ENCODE measurements at regions not wholly inside any gene's neighbourhood (a gene's known extent, or its start where the extent isn't known, plus 50 kb on each side); places are given as distances from the start of the nearest gene placed in this dataset.

- Histone ChIP-seq H2AFZ (ENCODE audit: low read length) (no peak overlapping the region), H3K36me3 (ENCODE audit: insufficient read depth, low read length) (no peaks in the 10 kb centered on the region), H4K20me1 (ENCODE audit: insufficient read depth, low read length, poor library complexity, severe bottlenecking) (no peaks in the 10 kb centered on the region), H3K9ac (ENCODE audit: low read depth, low read length, poor library complexity, severe bottlenecking) (no peak overlapping the region), H3K4me1 (ENCODE audit: insufficient read depth, low read length, poor library complexity, severe bottlenecking) (no peaks in the 10 kb centered on the region), H3K4me3 (ENCODE audit: low read length, poor library complexity, severe bottlenecking) (no peak overlapping the region), H3K79me2 (ENCODE audit: insufficient read depth, low read length) (no peaks in the 10 kb centered on the region), H3K9me3 (ENCODE audit: insufficient read depth, low read depth, low read length) (no peaks in the 10 kb centered on the region), H3K27me3 (ENCODE audit: insufficient read depth, low read length, poor library complexity, severe bottlenecking) (no peaks in the 10 kb centered on the region), H3F3A (ENCODE audit: low read depth) (no peaks in the 10 kb centered on the region), H3K4me2 (ENCODE audit: low read depth, low read length, poor library complexity, severe bottlenecking) (no peak overlapping the region), H3K9me2 (replicated peaks; ENCODE audit: low read depth, low read length) (no peaks in the 10 kb centered on the region)
- no peak for TF ChIP-seq EZH2phosphoT487 (IDR thresholded peaks at IDR 0.05; ENCODE audit: borderline replicate concordance)
- TF ChIP-seq, protein P1, sequence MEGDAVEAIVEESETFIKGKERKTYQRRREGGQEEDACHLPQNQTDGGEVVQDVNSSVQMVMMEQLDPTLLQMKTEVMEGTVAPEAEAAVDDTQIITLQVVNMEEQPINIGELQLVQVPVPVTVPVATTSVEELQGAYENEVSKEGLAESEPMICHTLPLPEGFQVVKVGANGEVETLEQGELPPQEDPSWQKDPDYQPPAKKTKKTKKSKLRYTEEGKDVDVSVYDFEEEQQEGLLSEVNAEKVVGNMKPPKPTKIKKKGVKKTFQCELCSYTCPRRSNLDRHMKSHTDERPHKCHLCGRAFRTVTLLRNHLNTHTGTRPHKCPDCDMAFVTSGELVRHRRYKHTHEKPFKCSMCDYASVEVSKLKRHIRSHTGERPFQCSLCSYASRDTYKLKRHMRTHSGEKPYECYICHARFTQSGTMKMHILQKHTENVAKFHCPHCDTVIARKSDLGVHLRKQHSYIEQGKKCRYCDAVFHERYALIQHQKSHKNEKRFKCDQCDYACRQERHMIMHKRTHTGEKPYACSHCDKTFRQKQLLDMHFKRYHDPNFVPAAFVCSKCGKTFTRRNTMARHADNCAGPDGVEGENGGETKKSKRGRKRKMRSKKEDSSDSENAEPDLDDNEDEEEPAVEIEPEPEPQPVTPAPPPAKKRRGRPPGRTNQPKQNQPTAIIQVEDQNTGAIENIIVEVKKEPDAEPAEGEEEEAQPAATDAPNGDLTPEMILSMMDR (conservative IDR thresholded peaks at IDR 0.05; ENCODE audit: low read length) = no peak
Measured at GRCh38 chr17:33935822-33936221, 319.3 kb upstream of the CCL2 start.

GRCh38 chr17:33936764-33937163 is 318.3 kb upstream of the CCL2 start:
- no peak overlapping the region for H3K9ac ChIP-seq (ENCODE audit: low read depth, low read length, poor library complexity, severe bottlenecking)
- no peaks in the 10 kb centered on the region for H3K79me2 ChIP-seq (ENCODE audit: insufficient read depth, low read length)
- no peaks in the 10 kb centered on the region for H3K9me3 ChIP-seq (ENCODE audit: insufficient read depth, low read depth, low read length)
- no peak overlapping the region for H2AFZ ChIP-seq (ENCODE audit: low read length)
- no peaks in the 10 kb centered on the region for H3F3A ChIP-seq (ENCODE audit: low read depth)
- no peak overlapping the region for H3K4me2 ChIP-seq (ENCODE audit: low read depth, low read length, poor library complexity, severe bottlenecking)
- no peak for TF ChIP-seq EZH2phosphoT487 (IDR thresholded peaks at IDR 0.05; ENCODE audit: borderline replicate concordance)
- TF ChIP-seq, protein P1 (conservative IDR thresholded peaks at IDR 0.05; ENCODE audit: low read length) = no peak
- no peaks in the 10 kb centered on the region for H3K36me3 ChIP-seq (ENCODE audit: insufficient read depth, low read length)
- H3K4me1 ChIP-seq (ENCODE audit: insufficient read depth, low read length, poor library complexity, severe bottlenecking) = no peaks in the 10 kb centered on the region
- no peaks in the 10 kb centered on the region for H4K20me1 ChIP-seq (ENCODE audit: insufficient read depth, low read length, poor library complexity, severe bottlenecking)
- no peaks in the 10 kb centered on the region for H3K27me3 ChIP-seq (ENCODE audit: insufficient read depth, low read length, poor library complexity, severe bottlenecking)
- H3K4me3 ChIP-seq (ENCODE audit: low read length, poor library complexity, severe bottlenecking) = no peak overlapping the region
- H3K9me2 ChIP-seq (replicated peaks; ENCODE audit: low read depth, low read length) = no peaks in the 10 kb centered on the region

GRCh38 chr17:33939959-33940358 is 315.1 kb upstream of the CCL2 start:
- no peaks in the 10 kb centered on the region for H4K20me1 ChIP-seq (ENCODE audit: insufficient read depth, low read length, poor library complexity, severe bottlenecking)
- no peaks in the 10 kb centered on the region for H3K9me3 ChIP-seq (ENCODE audit: insufficient read depth, low read depth, low read length)
- no peak overlapping the region for H2AFZ ChIP-seq (ENCODE audit: low read length)
- no peak overlapping the region for H3K4me2 ChIP-seq (ENCODE audit: low read depth, low read length, poor library complexity, severe bottlenecking)
- no peaks in the 10 kb centered on the region for H3K79me2 ChIP-seq (ENCODE audit: insufficient read depth, low read length)
- H3K27me3 ChIP-seq (ENCODE audit: insufficient read depth, low read length, poor library complexity, severe bottlenecking) = no peaks in the 10 kb centered on the region
- no peaks in the 10 kb centered on the region for H3K9me2 ChIP-seq (replicated peaks; ENCODE audit: low read depth, low read length)
- H3K36me3 ChIP-seq (ENCODE audit: insufficient read depth, low read length) = no peaks in the 10 kb centered on the region
- TF ChIP-seq, protein P1 (conservative IDR thresholded peaks at IDR 0.05; ENCODE audit: low read length) = no peak
- no peak for TF ChIP-seq EZH2phosphoT487 (IDR thresholded peaks at IDR 0.05; ENCODE audit: borderline replicate concordance)
- no peaks in the 10 kb centered on the region for H3K4me1 ChIP-seq (ENCODE audit: insufficient read depth, low read length, poor library complexity, severe bottlenecking)
- H3F3A ChIP-seq (ENCODE audit: low read depth) = no peaks in the 10 kb centered on the region
- H3K9ac ChIP-seq (ENCODE audit: low read depth, low read length, poor library complexity, severe bottlenecking) = no peak overlapping the region
- no peak overlapping the region for H3K4me3 ChIP-seq (ENCODE audit: low read length, poor library complexity, severe bottlenecking)

Measured in Loucy (cell line).